Left lung (tissue), 4 donors: ENCODE measurements at regions not wholly inside any gene's neighbourhood (a gene's known extent, or its start where the extent isn't known, plus 50 kb on each side); places are given as distances from the start of the nearest gene placed in this dataset.
"Not testable (repeated sequence)": the region's sequence is repeated elsewhere in the genome, so short reads cannot be mapped to it uniquely, and the experiment has no call there.

Experiments used
- ATAC-seq: fragments of 200-7000 bp; cut with Tn5 transposase; one replicate; pipeline ENCODE4 v1.9.1; 2020; ENCODE audit warnings: moderate library complexity
- DNase-seq, 4 donors: peaks; one replicate each; pipeline ENCODE4 v3.0.0-alpha.2; 2013 to 2020
- H3K27ac ChIP-seq, 2 donors: fragments of 200-600 bp; sonication (generic) in 1 of 2; one replicate each; pipeline versions ENCODE4 v1.5.0 to v1.8.0; 2020 to 2021
- H3K27me3 ChIP-seq, 2 donors: fragments of 200-600 bp; sonication (generic) in 1 of 2; one replicate each; pipeline versions ENCODE4 v1.5.0 to v1.8.0; 2020 to 2021
- H3K36me3 ChIP-seq, 2 donors: fragments of 200-600 bp; sonication (generic) in 1 of 2; one replicate each; pipeline versions ENCODE4 v1.5.0 to v1.8.0; 2020 to 2021
- H3K4me1 ChIP-seq, 2 donors: fragments of 200-600 bp; one replicate each; pipeline ENCODE4 v1.8.0; 2021
- H3K4me3 ChIP-seq, 2 donors: fragments of 200-600 bp; sonication (generic) in 1 of 2; one replicate each; pipeline versions ENCODE4 v1.5.0 to v1.8.0; 2020 to 2021; ENCODE audit warnings: mild to moderate bottlenecking in 1 of 2
- H3K9me3 ChIP-seq, 2 donors: fragments of 200-600 bp; sonication (generic) in 1 of 2; one replicate each; pipeline versions ENCODE4 v1.5.0 to v1.8.0; 2020 to 2021
- CTCF ChIP-seq, 2 donors: fragments of 200-600 bp; sonication (generic) in 1 of 2; IDR thresholded peaks; one replicate each; pipeline versions ENCODE4 v1.5.0 to v1.8.0; 2021; ENCODE audit warnings: antibody characterized with exemption in 2 of 2
- intact Hi-C, 2 donors: fragments of 100-400 bp; cut with DNase I; formaldehyde crosslinking; loops; one replicate each; pipeline versions ENCODE4 v1.11.2 to v1.14.2; 2022
- donor health status: DM: no; HTN: yes; CAD: no.
- donor health status: DM: no; HTN: no; CAD: no.

DNA sequence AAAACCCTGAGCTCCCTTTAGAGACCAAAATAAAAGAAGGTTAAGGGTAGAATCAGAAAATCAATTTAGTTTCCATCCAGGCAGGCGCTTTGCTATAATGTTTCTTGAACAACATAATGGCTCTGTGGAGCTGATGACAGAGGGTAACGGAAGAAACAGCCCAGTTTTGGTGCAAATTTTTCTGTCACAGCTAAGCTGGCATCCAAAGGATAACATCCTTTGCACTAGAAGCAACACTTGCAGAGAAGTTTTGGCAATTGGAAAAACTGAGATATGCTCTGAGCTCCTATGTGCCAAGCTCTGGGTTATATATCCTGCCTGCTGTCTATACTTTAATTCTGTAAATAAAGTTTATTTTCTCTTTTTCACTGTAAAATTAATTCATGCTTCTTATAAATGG lies 495.3 kb upstream of the API5 start:
- no peak for TF ChIP-seq CTCF (IDR thresholded peaks at IDR 0.05)
- intact Hi-C loops, result no loop called here
- DNase-seq (no peak), ATAC-seq (no peak)
- Histone ChIP-seq H3K36me3 (no peaks in the 10 kb centered on the region), H3K27me3 (no peaks in the 10 kb centered on the region), H3K4me1 (no peaks in the 10 kb centered on the region), H3K27ac (no peak overlapping the region), H3K4me3 (no peak overlapping the region), H3K9me3 (no peaks in the 10 kb centered on the region)

DNA sequence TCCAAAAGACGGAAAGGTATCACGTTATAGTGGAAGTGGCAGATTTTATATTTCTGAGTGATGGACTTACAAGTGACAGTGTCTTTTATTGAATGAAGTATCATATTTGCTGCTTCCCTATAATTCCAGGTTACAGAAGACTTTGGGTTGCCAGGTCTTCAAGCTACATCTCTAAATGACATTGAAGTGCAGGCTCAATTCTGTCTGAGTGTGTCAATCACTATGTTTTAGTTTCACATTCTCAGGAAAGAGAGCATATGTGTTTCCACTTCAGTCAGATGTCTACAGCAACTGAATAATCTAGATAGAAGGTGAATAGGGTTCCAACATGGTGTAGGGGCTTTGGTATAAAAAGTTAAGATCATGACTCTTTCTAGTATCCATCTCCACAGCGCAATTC lies 492.7 kb upstream of the API5 start:
- intact Hi-C loops, result no loop called here
- Histone ChIP-seq H3K4me1 (no peaks in the 10 kb centered on the region), H3K9me3 (no peaks in the 10 kb centered on the region), H3K27ac (no peak overlapping the region), H3K4me3 (no peak overlapping the region), H3K36me3 (no peaks in the 10 kb centered on the region), H3K27me3 (no peaks in the 10 kb centered on the region)
- ATAC-seq (no peak), DNase-seq (no peak)
- TF ChIP-seq CTCF (IDR thresholded peaks at IDR 0.05), result no peak

GRCh38 chr11:42822188-42822587 lies 489.6 kb upstream of the API5 start:
- intact Hi-C loops, H3K36me3 ChIP-seq, ATAC-seq, H3K27ac ChIP-seq, H3K9me3 ChIP-seq, H3K27me3 ChIP-seq, H3K4me3 ChIP-seq, H3K4me1 ChIP-seq: not testable (repeated sequence)
- DNase-seq, result peak in 1 of 4 donors; percentile 28

- Histone ChIP-seq H3K9me3 (no peaks in the 10 kb centered on the region), H3K27me3 (no peaks in the 10 kb centered on the region), H3K4me3 (no peak overlapping the region), H3K27ac (no peak overlapping the region), H3K4me1 (no peaks in the 10 kb centered on the region), H3K36me3 (no peaks in the 10 kb centered on the region)
- no peak for ATAC-seq
- intact Hi-C loops, result no loop called here
- TF ChIP-seq CTCF (IDR thresholded peaks at IDR 0.05), result no peak
- DNase-seq, result no peak
These were observed 488.2 kb upstream of the API5 start for GRCh38 chr11:42823546-42823945.

- Histone ChIP-seq H3K36me3 (no peaks in the 10 kb centered on the region), H3K4me1 (no peaks in the 10 kb centered on the region), H3K27me3 (no peaks in the 10 kb centered on the region), H3K4me3 (no peak overlapping the region), H3K9me3 (no peaks in the 10 kb centered on the region), H3K27ac (no peak overlapping the region)
- ATAC-seq (no peak), DNase-seq (no peak)
- intact Hi-C loops, result no loop called here
- no peak for TF ChIP-seq CTCF (IDR thresholded peaks at IDR 0.05)
These were observed 487.7 kb upstream of the API5 start for GRCh38 chr11:42824067-42824466.

GRCh38 chr11:42825598-42825997 lies 486.2 kb upstream of the API5 start:
- Histone ChIP-seq H3K27ac (no peak overlapping the region), H3K9me3 (no peaks in the 10 kb centered on the region), H3K4me1 (no peaks in the 10 kb centered on the region), H3K36me3 (no peaks in the 10 kb centered on the region), H3K4me3 (no peak overlapping the region), H3K27me3 (no peaks in the 10 kb centered on the region)
- intact Hi-C loops, result no loop called here
- no peak for DNase-seq
- ATAC-seq, result no peak
- TF ChIP-seq CTCF (IDR thresholded peaks at IDR 0.05), result no peak
